SK-N-SH treated with all-trans-retinoic acid at 6 μM for 48 hours (cell line): ENCODE measurements at regions not wholly inside any gene's neighbourhood (a gene's known extent, or its start where the extent isn't known, plus 50 kb on each side); places are given as distances from the start of the nearest gene placed in this dataset.

Source experiments
- ATAC-seq: fragments of 200-7000 bp; cut with Tn5 transposase; 3 replicates; pipeline ENCODE4 v1.9.1; 2020; ENCODE audit warnings: mild to moderate bottlenecking, moderate library complexity
- ARNTL ChIP-seq: fragments of 450-650 bp; formaldehyde crosslinking; IDR thresholded peaks from 2 replicates; pipeline ENCODE4 v1.5.0; 2020; ENCODE audit warnings: low read depth, mild to moderate bottlenecking, moderate library complexity, borderline replicate concordance
- BACH2 ChIP-seq: fragments of 250-450 bp; sonication (Bioruptor Pico); IDR thresholded peaks from 2 replicates; pipeline ENCODE4 v1.9.0; 2021; ENCODE audit warnings: mild to moderate bottlenecking, borderline replicate concordance
- CSDC2 ChIP-seq: fragments of 250-450 bp; sonication (Bioruptor Pico); IDR thresholded peaks from 2 replicates; pipeline ENCODE4 v1.5.0; 2020; ENCODE audit warnings: mild to moderate bottlenecking, moderate library complexity
- ESRRG ChIP-seq: fragments of 250-450 bp; sonication (Bioruptor Pico); IDR thresholded peaks from 2 replicates; pipeline ENCODE4 v1.6.1; 2021; ENCODE audit warnings: mild to moderate bottlenecking
- GLIS3 ChIP-seq: fragments of 250-450 bp; sonication (Bioruptor Pico); IDR thresholded peaks from 2 replicates; pipeline ENCODE4 v1.5.0; 2020; ENCODE audit warnings: mild to moderate bottlenecking, moderate library complexity
- PPARA ChIP-seq: fragments of 250-450 bp; sonication (Bioruptor Pico); IDR thresholded peaks from 2 replicates; pipeline ENCODE4 v1.5.0; 2020; ENCODE audit warnings: mild to moderate bottlenecking, borderline replicate concordance
- RARB ChIP-seq: fragments of 250-450 bp; sonication (Bioruptor Pico); IDR thresholded peaks from 2 replicates; pipeline ENCODE4 v1.8.0; 2021; ENCODE audit warnings: mild to moderate bottlenecking, moderate library complexity
- TOX ChIP-seq: fragments of 250-450 bp; sonication (Bioruptor Pico); IDR thresholded peaks from 2 replicates; pipeline ENCODE4 v1.8.0; 2021; ENCODE audit warnings: mild to moderate bottlenecking, moderate library complexity, borderline replicate concordance
- ZC3H10 ChIP-seq: fragments of 250-450 bp; sonication (Bioruptor Pico); IDR thresholded peaks from 2 replicates; pipeline ENCODE4 v1.5.1; 2021; ENCODE audit warnings: mild to moderate bottlenecking, moderate library complexity
- ZFP3 ChIP-seq: fragments of 250-450 bp; sonication (Bioruptor Pico); IDR thresholded peaks from 2 replicates; pipeline ENCODE4 v1.5.0; 2020; ENCODE audit warnings: mild to moderate bottlenecking, moderate library complexity
- ZFP30 ChIP-seq: fragments of 450-650 bp; formaldehyde crosslinking; IDR thresholded peaks from 2 replicates; pipeline ENCODE4 v1.5.0; 2022; ENCODE audit warnings: mild to moderate bottlenecking, moderate library complexity
- ZNF565 ChIP-seq: fragments of 450-650 bp; formaldehyde crosslinking; conservative IDR thresholded peaks from 2 replicates; pipeline ENCODE4 v1.5.0; 2020; ENCODE audit warnings: low read depth, mild to moderate bottlenecking, moderate library complexity
- ZNF70 ChIP-seq: fragments of 450-650 bp; formaldehyde crosslinking; IDR thresholded peaks from 2 replicates; pipeline ENCODE4 v1.5.0; 2020; ENCODE audit warnings: mild to moderate bottlenecking, moderate library complexity
- ZNF8 ChIP-seq: fragments of 450-650 bp; formaldehyde crosslinking; IDR thresholded peaks from 2 replicates; pipeline ENCODE4 v1.5.0; 2020; ENCODE audit warnings: mild to moderate bottlenecking, moderate library complexity
- TF ChIP-seq, protein P1 (sequence below): fragments of 250-450 bp; sonication (Bioruptor Pico); IDR thresholded peaks from 2 replicates; pipeline ENCODE4 v1.5.1; 2021; ENCODE audit warnings: mild to moderate bottlenecking, moderate library complexity
- TF ChIP-seq, protein P2 (sequence below): fragments of 250-450 bp; sonication (Bioruptor Pico); IDR thresholded peaks from 2 replicates; pipeline ENCODE4 v1.5.0; 2020; ENCODE audit warnings: mild to moderate bottlenecking, moderate library complexity
- TF ChIP-seq, protein P3 (sequence below): fragments of 250-450 bp; sonication (Bioruptor Pico); IDR thresholded peaks from 2 replicates; pipeline ENCODE4 v1.8.0; 2020; ENCODE audit warnings: mild to moderate bottlenecking, moderate library complexity, borderline replicate concordance
- TF ChIP-seq, protein P4 (sequence below): fragments of 250-450 bp; sonication (Bioruptor Pico); IDR thresholded peaks from 2 replicates; pipeline ENCODE4 v1.8.0; 2021; ENCODE audit warnings: low read depth, mild to moderate bottlenecking, moderate library complexity, borderline replicate concordance

DNA sequence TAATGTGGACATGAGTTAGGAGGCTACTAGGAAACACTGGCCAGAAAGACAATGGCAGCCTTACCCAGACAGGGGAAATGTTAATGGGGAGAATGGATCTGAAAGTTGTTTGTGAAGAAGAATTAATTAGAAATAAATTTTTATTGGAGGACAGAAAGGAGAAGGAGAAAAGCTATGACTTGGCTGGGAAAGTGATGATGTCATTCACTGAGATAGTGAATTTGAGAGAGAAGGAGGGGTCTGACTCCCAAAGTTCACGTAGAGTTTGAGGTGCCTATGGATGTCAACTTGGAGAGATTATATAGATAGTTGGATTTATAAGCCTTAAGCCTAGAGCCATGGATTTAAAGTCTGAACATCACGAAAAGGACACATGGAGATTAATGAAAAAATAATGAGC, 144.6 kb upstream of the ZNF521 start:
- TF ChIP-seq BACH2 (no peak), TOX (CRISPR knock-in tag) (no peak)
- TF ChIP-seq, protein P1, sequence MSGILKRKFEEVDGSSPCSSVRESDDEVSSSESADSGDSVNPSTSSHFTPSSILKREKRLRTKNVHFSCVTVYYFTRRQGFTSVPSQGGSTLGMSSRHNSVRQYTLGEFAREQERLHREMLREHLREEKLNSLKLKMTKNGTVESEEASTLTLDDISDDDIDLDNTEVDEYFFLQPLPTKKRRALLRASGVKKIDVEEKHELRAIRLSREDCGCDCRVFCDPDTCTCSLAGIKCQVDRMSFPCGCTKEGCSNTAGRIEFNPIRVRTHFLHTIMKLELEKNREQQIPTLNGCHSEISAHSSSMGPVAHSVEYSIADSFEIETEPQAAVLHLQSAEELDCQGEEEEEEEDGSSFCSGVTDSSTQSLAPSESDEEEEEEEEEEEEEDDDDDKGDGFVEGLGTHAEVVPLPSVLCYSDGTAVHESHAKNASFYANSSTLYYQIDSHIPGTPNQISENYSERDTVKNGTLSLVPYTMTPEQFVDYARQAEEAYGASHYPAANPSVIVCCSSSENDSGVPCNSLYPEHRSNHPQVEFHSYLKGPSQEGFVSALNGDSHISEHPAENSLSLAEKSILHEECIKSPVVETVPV: no peak
- TF ChIP-seq, protein P2, sequence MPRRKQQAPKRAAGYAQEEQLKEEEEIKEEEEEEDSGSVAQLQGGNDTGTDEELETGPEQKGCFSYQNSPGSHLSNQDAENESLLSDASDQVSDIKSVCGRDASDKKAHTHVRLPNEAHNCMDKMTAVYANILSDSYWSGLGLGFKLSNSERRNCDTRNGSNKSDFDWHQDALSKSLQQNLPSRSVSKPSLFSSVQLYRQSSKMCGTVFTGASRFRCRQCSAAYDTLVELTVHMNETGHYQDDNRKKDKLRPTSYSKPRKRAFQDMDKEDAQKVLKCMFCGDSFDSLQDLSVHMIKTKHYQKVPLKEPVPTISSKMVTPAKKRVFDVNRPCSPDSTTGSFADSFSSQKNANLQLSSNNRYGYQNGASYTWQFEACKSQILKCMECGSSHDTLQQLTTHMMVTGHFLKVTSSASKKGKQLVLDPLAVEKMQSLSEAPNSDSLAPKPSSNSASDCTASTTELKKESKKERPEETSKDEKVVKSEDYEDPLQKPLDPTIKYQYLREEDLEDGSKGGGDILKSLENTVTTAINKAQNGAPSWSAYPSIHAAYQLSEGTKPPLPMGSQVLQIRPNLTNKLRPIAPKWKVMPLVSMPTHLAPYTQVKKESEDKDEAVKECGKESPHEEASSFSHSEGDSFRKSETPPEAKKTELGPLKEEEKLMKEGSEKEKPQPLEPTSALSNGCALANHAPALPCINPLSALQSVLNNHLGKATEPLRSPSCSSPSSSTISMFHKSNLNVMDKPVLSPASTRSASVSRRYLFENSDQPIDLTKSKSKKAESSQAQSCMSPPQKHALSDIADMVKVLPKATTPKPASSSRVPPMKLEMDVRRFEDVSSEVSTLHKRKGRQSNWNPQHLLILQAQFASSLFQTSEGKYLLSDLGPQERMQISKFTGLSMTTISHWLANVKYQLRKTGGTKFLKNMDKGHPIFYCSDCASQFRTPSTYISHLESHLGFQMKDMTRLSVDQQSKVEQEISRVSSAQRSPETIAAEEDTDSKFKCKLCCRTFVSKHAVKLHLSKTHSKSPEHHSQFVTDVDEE: no peak
- no peak for ATAC-seq

DNA sequence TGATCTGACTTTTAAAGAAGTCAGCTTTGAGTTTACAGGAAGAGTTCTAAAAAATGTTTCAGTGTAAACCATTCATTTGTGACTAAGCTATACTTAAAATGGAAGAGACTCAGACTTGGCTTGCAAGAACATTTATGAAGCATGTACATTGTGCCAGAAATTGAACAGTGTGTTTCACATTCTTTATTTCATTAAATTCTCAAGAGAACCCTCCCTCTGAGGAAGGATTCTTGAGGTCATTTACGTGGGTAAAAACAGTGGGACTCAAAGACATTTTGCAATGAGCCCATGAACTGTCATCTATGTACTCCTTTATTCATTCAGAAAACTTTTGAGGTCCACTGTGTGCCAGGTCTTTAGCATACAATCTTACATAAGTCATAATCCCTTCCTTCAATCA, 143.6 kb upstream of the ZNF521 start:
- ATAC-seq: no peak
- TF ChIP-seq ZNF565 (CRISPR knock-in tag) (no peak), PPARA (CRISPR knock-in tag) (no peak)

DNA sequence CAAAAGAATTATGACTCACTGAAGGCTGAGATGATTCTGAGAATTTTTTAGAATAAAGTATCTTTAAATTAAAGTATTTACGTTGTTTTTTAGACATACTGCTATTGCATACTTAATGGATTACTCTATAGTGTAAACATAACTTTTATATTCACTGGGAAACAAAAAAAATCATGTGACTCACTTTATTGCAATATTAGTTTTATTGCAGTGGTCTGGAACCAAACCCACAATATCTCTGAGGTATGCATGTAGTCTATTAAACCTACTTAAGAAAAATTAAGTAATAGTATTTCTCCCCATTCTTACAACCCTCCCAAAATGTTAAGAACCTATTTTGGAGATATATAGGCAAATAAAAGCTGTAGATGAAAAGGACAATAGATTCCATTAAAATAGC, 142.9 kb upstream of the ZNF521 start:
- ATAC-seq: no peak
- TF ChIP-seq GLIS3 (CRISPR knock-in tag): no peak
- TF ChIP-seq ZFP30 (CRISPR knock-in tag): no peak
- TF ChIP-seq ZFP3 (CRISPR knock-in tag): no peak
- no peak for TF ChIP-seq CSDC2 (CRISPR knock-in tag)
- TF ChIP-seq ZNF8: no peak
- TF ChIP-seq RARB (CRISPR knock-in tag): no peak
- TF ChIP-seq, protein P3, sequence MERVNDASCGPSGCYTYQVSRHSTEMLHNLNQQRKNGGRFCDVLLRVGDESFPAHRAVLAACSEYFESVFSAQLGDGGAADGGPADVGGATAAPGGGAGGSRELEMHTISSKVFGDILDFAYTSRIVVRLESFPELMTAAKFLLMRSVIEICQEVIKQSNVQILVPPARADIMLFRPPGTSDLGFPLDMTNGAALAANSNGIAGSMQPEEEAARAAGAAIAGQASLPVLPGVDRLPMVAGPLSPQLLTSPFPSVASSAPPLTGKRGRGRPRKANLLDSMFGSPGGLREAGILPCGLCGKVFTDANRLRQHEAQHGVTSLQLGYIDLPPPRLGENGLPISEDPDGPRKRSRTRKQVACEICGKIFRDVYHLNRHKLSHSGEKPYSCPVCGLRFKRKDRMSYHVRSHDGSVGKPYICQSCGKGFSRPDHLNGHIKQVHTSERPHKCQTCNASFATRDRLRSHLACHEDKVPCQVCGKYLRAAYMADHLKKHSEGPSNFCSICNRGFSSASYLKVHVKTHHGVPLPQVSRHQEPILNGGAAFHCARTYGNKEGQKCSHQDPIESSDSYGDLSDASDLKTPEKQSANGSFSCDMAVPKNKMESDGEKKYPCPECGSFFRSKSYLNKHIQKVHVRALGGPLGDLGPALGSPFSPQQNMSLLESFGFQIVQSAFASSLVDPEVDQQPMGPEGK (CRISPR knock-in tag): no peak
- TF ChIP-seq ARNTL (CRISPR knock-in tag): no peak
- TF ChIP-seq, protein P2: no peak
- no peak for TF ChIP-seq BACH2
- no peak for TF ChIP-seq ZC3H10 (CRISPR knock-in tag)
- no peak for TF ChIP-seq ESRRG (CRISPR knock-in tag)

DNA sequence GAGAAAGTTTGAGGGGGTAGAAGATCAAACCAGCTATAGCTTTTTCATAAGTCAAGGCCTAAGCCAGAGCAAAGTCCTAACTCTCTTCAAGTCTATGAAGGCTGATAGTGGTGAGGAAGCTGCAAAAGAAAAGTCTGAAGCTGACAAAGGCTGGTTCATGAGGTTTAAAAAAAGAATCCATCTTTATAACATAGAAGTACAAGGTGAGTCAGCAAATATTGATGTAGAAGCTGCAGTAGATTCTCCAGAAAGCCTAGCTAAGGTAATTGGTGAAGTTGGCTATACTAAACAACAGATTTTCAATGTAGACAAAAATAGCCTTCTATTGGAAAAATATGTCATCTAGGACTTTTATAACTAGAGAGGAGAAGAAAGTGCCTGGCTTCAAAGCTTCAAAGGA, 141.4 kb upstream of the ZNF521 start:
- no peak for ATAC-seq
- TF ChIP-seq, protein P4, sequence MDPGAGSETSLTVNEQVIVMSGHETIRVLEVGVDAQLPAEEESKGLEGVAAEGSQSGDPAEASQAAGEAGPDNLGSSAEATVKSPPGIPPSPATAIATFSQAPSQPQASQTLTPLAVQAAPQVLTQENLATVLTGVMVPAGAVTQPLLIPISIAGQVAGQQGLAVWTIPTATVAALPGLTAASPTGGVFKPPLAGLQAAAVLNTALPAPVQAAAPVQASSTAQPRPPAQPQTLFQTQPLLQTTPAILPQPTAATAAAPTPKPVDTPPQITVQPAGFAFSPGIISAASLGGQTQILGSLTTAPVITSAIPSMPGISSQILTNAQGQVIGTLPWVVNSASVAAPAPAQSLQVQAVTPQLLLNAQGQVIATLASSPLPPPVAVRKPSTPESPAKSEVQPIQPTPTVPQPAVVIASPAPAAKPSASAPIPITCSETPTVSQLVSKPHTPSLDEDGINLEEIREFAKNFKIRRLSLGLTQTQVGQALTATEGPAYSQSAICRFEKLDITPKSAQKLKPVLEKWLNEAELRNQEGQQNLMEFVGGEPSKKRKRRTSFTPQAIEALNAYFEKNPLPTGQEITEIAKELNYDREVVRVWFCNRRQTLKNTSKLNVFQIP (CRISPR knock-in tag): no peak
- no peak for TF ChIP-seq BACH2
- TF ChIP-seq RARB (CRISPR knock-in tag): no peak
- TF ChIP-seq ZNF565 (CRISPR knock-in tag): no peak
- TF ChIP-seq ZNF70 (CRISPR knock-in tag): no peak
- TF ChIP-seq ZC3H10 (CRISPR knock-in tag): no peak
- no peak for TF ChIP-seq ZFP30 (CRISPR knock-in tag)
